K562 (cell line): ENCODE measurements at regions not wholly inside any gene's neighbourhood (a gene's known extent, or its start where the extent isn't known, plus 50 kb on each side); places are given as distances from the start of the nearest gene placed in this dataset.

Experiments
- ATAC-seq: fragments of 200-7000 bp; cut with Tn5 transposase; 3 replicates; pipeline ENCODE4 v1.9.1; 2020; ENCODE audit warnings: moderate library complexity
- BruUV-seq: library from RNA; stranded (reverse); fragments of 400-500 nt; replicated peaks from 2 replicates; lab custom pipeline; 2021; lab: Mats Ljungman, UMichigan
- CTCF ChIA-PET: fragments of 300-600 bp; formaldehyde crosslinking; extraction: SDS; loops from one replicate; lab custom pipeline; 2021; ENCODE audit warnings: low intra/inter-chr PET ratio; lab: Yijun Ruan, JAX
- POLR2A ChIA-PET: fragments of 300-600, 350-650 bp; sonication (Branson Sonifier 250); formaldehyde crosslinking; extraction: SDS; loops from one replicate; lab custom pipeline; 2021; ENCODE audit warnings: antibody characterized with exemption, inconsistent platforms; lab: Yijun Ruan, JAX
- DNase-seq, 4 experiments: peaks; one replicate each; pipeline versions ENCODE4 v3.0.0 to v3.0.0-alpha.2; 2011 to 2018; ENCODE audit warnings: low spot score in 3 of 4, mixed read lengths in 3 of 4; ENCODE audit errors: extremely low read depth in 1 of 4
- FAIRE-seq: peaks from 2 replicates; lab custom pipeline; 2011; peaks lifted over from hg19 to GRCh38; lab: Jason Lieb, UNC
- H2AFZ ChIP-seq: 2 replicates; pipeline ENCODE4 v1.6.0; 2011; ENCODE audit warnings: low read depth, low read length, control low read depth, inconsistent platforms
- H3K27ac ChIP-seq: fragments of 200-600 bp; 3 replicates; pipeline ENCODE4 v1.8.0; 2011; ENCODE audit warnings: low read depth, mild to moderate bottlenecking, control low read depth, inconsistent platforms, low read length, moderate library complexity, mixed read lengths; ENCODE audit errors: extremely low read depth
- H3K27me3 ChIP-seq, 2 experiments: fragments of 300-600 bp in 1 of 2; 2 replicates in 1 of 2; 3 replicates in 1 of 2; pipeline versions ENCODE4 v1.6.0 to v1.8.0; 2011; ENCODE audit warnings: inconsistent platforms in 2 of 2, low read length in 2 of 2, mild to moderate bottlenecking in 1 of 2, mixed read lengths in 1 of 2, moderate library complexity in 1 of 2; ENCODE audit not compliant: control insufficient read depth in 2 of 2, insufficient read depth in 2 of 2
- H3K36me3 ChIP-seq: fragments of 300-600 bp; 3 replicates; pipeline ENCODE4 v1.8.0; 2011; ENCODE audit warnings: mild to moderate bottlenecking, low read length, inconsistent platforms; ENCODE audit not compliant: control insufficient read depth, insufficient read depth
- H3K4me1 ChIP-seq, 2 experiments: fragments of 200-600 bp in 1 of 2; replicated peaks in 1 of 2; 2 replicates in 1 of 2; 3 replicates in 1 of 2; pipeline versions ENCODE4 v1.5.1 to v1.8.0; 2011; ENCODE audit warnings: inconsistent platforms in 2 of 2, low read length in 2 of 2, mild to moderate bottlenecking in 1 of 2, mixed read lengths in 1 of 2, moderate library complexity in 1 of 2; ENCODE audit not compliant: control insufficient read depth in 2 of 2, insufficient read depth in 2 of 2
- H3K4me2 ChIP-seq: 2 replicates; pipeline ENCODE4 v1.6.1; 2011; ENCODE audit warnings: low read length, control low read depth, inconsistent platforms, mixed read lengths; ENCODE audit not compliant: insufficient read depth
- H3K4me3 ChIP-seq: fragments of 200-600 bp; sonication (generic), shearing (Covaris generic); 2 replicates; pipeline ENCODE4 v1.5.1; 2016; ENCODE audit warnings: control low read depth, inconsistent platforms
- H3K79me2 ChIP-seq: fragments of 200-600 bp; 3 replicates; pipeline ENCODE4 v1.8.0; 2011; ENCODE audit warnings: low read length, inconsistent platforms; ENCODE audit not compliant: control insufficient read depth, insufficient read depth
- H3K9ac ChIP-seq, 2 experiments: 2 replicates each; pipeline versions ENCODE4 v1.6.0 to v1.6.1; 2011; ENCODE audit warnings: low read depth in 2 of 2, low read length in 2 of 2, control low read depth in 1 of 2, inconsistent platforms in 1 of 2, mild to moderate bottlenecking in 1 of 2, mixed read lengths in 1 of 2; ENCODE audit not compliant: insufficient read depth in 1 of 2
- H3K9me1 ChIP-seq: one replicate; pipeline ENCODE4 v1.6.0; 2011; ENCODE audit warnings: inconsistent platforms, mild to moderate bottlenecking, low read length, moderate library complexity; ENCODE audit not compliant: control insufficient read depth, insufficient read depth
- H3K9me3 ChIP-seq: replicated peaks from 2 replicates; pipeline ENCODE4 v1.5.1; 2011; ENCODE audit warnings: low read depth, low read length, inconsistent platforms; ENCODE audit not compliant: control insufficient read depth, insufficient read depth
- H4K20me1 ChIP-seq: replicated peaks from 2 replicates; pipeline ENCODE4 v1.6.1; 2011; ENCODE audit warnings: low read length, inconsistent platforms, mixed read lengths; ENCODE audit not compliant: control insufficient read depth, insufficient read depth
- ATF2 ChIP-seq: sonication (generic); formaldehyde crosslinking; IDR thresholded peaks from 2 replicates; pipeline ENCODE4 v1.8.1; 2022; ENCODE audit warnings: missing genetic modification reagents
- ELF1 ChIP-seq: fragments of 200-800 bp; sonication (Bioruptor generic); IDR thresholded peaks from 2 replicates; pipeline ENCODE4 v1.6.1; 2016; ENCODE audit warnings: missing genetic modification characterization, missing compliant biosample characterization
- IRF2 ChIP-seq: sonication (generic); formaldehyde crosslinking; IDR thresholded peaks from 2 replicates; pipeline ENCODE4 v1.8.1; 2022; ENCODE audit warnings: mild to moderate bottlenecking, missing genetic modification reagents
- ZBTB9 ChIP-seq: fragments of 450-650 bp; formaldehyde crosslinking; IDR thresholded peaks from 2 replicates; pipeline ENCODE4 v1.4.0; 2020; ENCODE audit warnings: mild to moderate bottlenecking, moderate library complexity
- ZNF124 ChIP-seq: sonication (generic); formaldehyde crosslinking; IDR thresholded peaks from 2 replicates; pipeline ENCODE4 v1.8.1; 2022; ENCODE audit warnings: missing genetic modification reagents
- ZNF518B ChIP-seq: fragments of 250-450 bp; sonication (Bioruptor Pico); IDR thresholded peaks from 2 replicates; pipeline ENCODE4 v1.5.0; 2021; ENCODE audit warnings: mild to moderate bottlenecking, moderate library complexity
- WGBS: fragments of 100-300 bp; shearing (Covaris generic); methylation state at CpG from one replicate; pipeline ENCODE4 v1.1.6; 2016; ENCODE audit warnings: low coverage, mixed read lengths; ENCODE audit not compliant: insufficient coverage; ENCODE audit errors: missing lambda C conversion rate; 5-methylcytosine and 5-hydroxymethylcytosine counted together
- in situ Hi-C: fragments of 300-500 bp; cut with MboI; formaldehyde crosslinking; loops from 4 replicates; pipeline ENCODE4 v1.15.0; 2018; ENCODE audit warnings: inconsistent platforms, mixed read lengths
- intact Hi-C: fragments of 100-400 bp; cut with micrococcal nuclease; formaldehyde crosslinking; loops from 2 replicates; pipeline ENCODE4 v1.14.2; 2022

- Histone ChIP-seq H3K9ac (no peak overlapping the region), H3K4me1 (no peaks in the 10 kb centered on the region; a peak in 1 of 5 replicates), H3K27me3 (no peaks in the 10 kb centered on the region), H3K79me2 (no peaks in the 10 kb centered on the region), H3K27ac (no peak overlapping the region), H2AFZ (peak overlapping the region; percentile 3; the same call in 1 of the 2 replicates), H3K4me3 (no peak overlapping the region), H3K9me3 (no peaks in the 10 kb centered on the region), H3K4me2 (no peak overlapping the region), H4K20me1 (no peaks in the 10 kb centered on the region), H3K36me3 (no peaks in the 10 kb centered on the region), H3K9me1 (no peaks in the 10 kb centered on the region)
- no peak for DNase-seq
- BruUV-seq = no TSS peak
- peak; percentile 24 for ATAC-seq
- intact Hi-C loops (no loop called here), in situ Hi-C loops (no loop called here)
- FAIRE-seq = no peak
- POLR2A ChIA-PET = interaction anchor here (1.7 to 2.1 kb wide), 3 partner anchors 8 to 23 kb away, joined by 4 to 8 read pairs (median 5); no protein-coding TSS in a partner anchor
- peak; percentile 72; the same call in 1 of the 2 replicates for TF ChIP-seq ZNF124 (CRISPR knock-in tag)
- TF ChIP-seq ZBTB9 = no peak
- peak; percentile 85; the same call in 1 of the 2 replicates for TF ChIP-seq IRF2 (CRISPR knock-in tag)
- peak; percentile 67 for TF ChIP-seq ATF2 (CRISPR knock-in tag)
- TF ChIP-seq ZNF518B (CRISPR knock-in tag) = no peak
- TF ChIP-seq ELF1 (tag) = peak; percentile 29; the same call in 1 of the 2 replicates
- CTCF ChIA-PET = no interaction called here
- WGBS = 4% methylated on average over 3 of the region's 3 CpGs
These were observed 257.3 kb upstream of the SPRY2 start for GRCh38 chr13:80598189-80598588.
